Karpas-422 (cell line): ENCODE measurements at regions not wholly inside any gene's neighbourhood (a gene's known extent, or its start where the extent isn't known, plus 50 kb on each side); places are given as distances from the start of the nearest gene placed in this dataset.
"Not testable (repeated sequence)": the region's sequence is repeated elsewhere in the genome, so short reads cannot be mapped to it uniquely, and the experiment has no call there.

Experiments used
- DNase-seq: peaks from one replicate; pipeline ENCODE4 v3.0.0-alpha.2; 2015
- H2AFZ ChIP-seq: fragments of 200-600 bp; sonication (generic); 2 replicates; pipeline ENCODE4 v1.6.1; 2014; ENCODE audit warnings: antibody characterized with exemption, low read length, mixed read lengths
- H3K27ac ChIP-seq: fragments of 200-600 bp; sonication (generic); 2 replicates; pipeline ENCODE4 v1.5.1; 2014; ENCODE audit warnings: mild to moderate bottlenecking, low read length, moderate library complexity
- H3K27me3 ChIP-seq: fragments of 200-600 bp; sonication (generic); 2 replicates; pipeline ENCODE4 v1.6.1; 2014; ENCODE audit warnings: low read length, mixed read lengths
- H3K36me3 ChIP-seq: fragments of 200-600 bp; sonication (generic); 2 replicates; pipeline ENCODE4 v1.6.1; 2014; ENCODE audit warnings: low read length, mixed read lengths; ENCODE audit not compliant: insufficient read depth
- H3K4me1 ChIP-seq: fragments of 200-600 bp; sonication (generic); 2 replicates; pipeline ENCODE4 v1.6.1; 2014; ENCODE audit warnings: mild to moderate bottlenecking, low read length, mixed read lengths
- H3K4me2 ChIP-seq: fragments of 200-600 bp; sonication (generic); 2 replicates; pipeline ENCODE4 v1.6.1; 2014; ENCODE audit warnings: low read length, low read depth, mild to moderate bottlenecking; ENCODE audit not compliant: poor library complexity, severe bottlenecking
- H3K4me3 ChIP-seq: fragments of 200-600 bp; sonication (generic); 2 replicates; pipeline ENCODE4 v1.5.1; 2014; ENCODE audit warnings: mild to moderate bottlenecking, antibody characterized with exemption, low read length, mixed read lengths
- H3K79me2 ChIP-seq: fragments of 200-600 bp; sonication (generic); 2 replicates; pipeline ENCODE4 v1.6.1; 2014; ENCODE audit warnings: mild to moderate bottlenecking, low read length, mixed read lengths
- H3K9ac ChIP-seq: fragments of 200-600 bp; sonication (generic); 2 replicates; pipeline ENCODE4 v1.6.0; 2014; ENCODE audit warnings: low read length
- H3K9me2 ChIP-seq: fragments of 200-600 bp; sonication (generic), shearing (Covaris generic); replicated peaks from 2 replicates; pipeline ENCODE4 v1.6.0; 2014; ENCODE audit warnings: mild to moderate bottlenecking, low read length, moderate library complexity; ENCODE audit not compliant: insufficient read depth
- H3K9me3 ChIP-seq: fragments of 300-700, 200-600 bp; sonication (generic); 2 replicates; pipeline ENCODE4 v1.6.1; 2014; ENCODE audit warnings: low read length, mixed read lengths
- H4K20me1 ChIP-seq: fragments of 200-600 bp; sonication (generic); 2 replicates; pipeline ENCODE4 v1.6.1; 2014; ENCODE audit warnings: mild to moderate bottlenecking, antibody characterized with exemption, low read length, low read depth; ENCODE audit not compliant: insufficient read depth

DNA sequence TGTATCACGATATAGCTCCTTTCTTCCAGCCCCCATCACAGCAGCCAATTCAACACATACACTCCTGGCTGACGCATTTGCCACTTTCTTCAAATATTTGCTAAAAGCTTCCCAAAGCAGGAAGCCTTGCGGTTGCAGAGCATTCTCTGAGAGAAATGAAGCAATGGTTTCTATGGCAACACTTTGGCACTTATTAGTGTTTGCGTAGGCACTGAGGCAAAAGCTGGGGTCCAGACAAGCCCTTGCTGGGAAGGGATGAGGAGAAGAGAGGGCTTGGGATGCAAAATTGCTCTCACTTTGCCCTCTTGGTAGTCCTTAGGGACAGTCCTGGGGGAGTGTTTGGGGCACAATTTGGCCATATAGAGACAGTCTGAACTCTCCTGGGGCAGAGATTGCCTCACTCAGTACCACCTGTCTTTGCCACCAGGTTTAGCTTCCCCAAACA, 55.0 kb upstream of the PAK3 start:
- peaks cover 11% of the 10 kb centered on the region for H3K4me1 ChIP-seq
- DNase-seq: peak; percentile 42
- no peak overlapping the region for H3K4me3 ChIP-seq
- no peaks in the 10 kb centered on the region for H4K20me1 ChIP-seq
- no peak overlapping the region for H2AFZ ChIP-seq
- no peaks in the 10 kb centered on the region for H3K36me3 ChIP-seq
- no peaks in the 10 kb centered on the region for H3K9me3 ChIP-seq
- no peak overlapping the region for H3K9ac ChIP-seq
- no peaks in the 10 kb centered on the region for H3K9me2 ChIP-seq
- H3K27me3 ChIP-seq: no peaks in the 10 kb centered on the region
- no peak overlapping the region for H3K27ac ChIP-seq
- H3K79me2 ChIP-seq: no peaks in the 10 kb centered on the region
- H3K4me2 ChIP-seq: no peak overlapping the region

DNA sequence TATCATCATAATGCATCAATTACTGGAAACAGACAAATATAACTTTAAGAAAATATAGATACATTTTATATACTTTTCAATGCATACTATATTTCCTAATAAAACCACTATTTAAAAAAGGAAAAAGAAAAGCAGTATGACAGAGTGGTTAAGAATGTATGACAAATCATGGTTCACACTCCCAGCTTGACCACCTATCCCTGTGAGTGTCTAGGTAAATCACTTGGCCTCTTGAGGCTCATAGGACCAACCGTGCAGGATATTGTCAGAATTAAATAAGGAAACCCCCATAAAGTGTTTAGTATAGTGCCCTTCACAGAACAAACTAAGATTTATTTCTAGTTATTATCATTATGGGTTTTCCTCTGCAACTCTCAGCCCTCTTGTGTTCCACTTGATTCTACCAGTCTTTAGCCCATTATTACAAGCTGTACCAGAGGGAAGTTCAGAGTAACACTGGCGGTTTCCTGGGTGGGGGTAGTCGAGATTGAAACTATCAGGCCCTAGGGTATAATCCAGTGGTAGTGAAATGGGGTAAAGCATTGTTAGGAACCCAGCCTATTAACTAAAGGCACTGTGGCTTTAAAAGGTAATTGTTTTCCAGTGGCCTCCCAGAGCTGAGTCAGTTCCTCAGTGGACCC, 55.5 kb upstream of the PAK3 start:
- H3K4me2 ChIP-seq: no peak overlapping the region

DNA sequence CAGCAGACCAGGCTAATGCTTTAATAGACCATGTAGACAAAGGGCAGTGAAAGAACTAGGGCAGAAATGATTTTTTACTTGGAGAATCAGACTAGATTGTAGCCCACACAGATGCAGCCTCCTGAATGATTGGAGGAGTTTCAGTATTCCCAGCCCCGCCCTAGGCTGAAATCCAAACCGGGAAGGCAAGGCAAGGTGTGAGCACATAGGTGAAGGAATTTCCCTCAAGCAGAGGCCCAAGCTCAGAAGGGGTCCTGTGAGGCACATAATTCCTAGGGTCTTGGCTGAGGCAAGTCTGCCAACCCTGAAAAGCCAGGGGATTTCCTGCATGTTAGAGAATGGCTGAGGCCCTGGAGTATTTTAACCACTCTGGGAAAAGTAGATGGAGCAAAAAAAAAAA, 56.4 kb upstream of the PAK3 start:
- no peaks in the 10 kb centered on the region for H3K79me2 ChIP-seq
- H3K27ac ChIP-seq: no peak overlapping the region
- H3K4me3 ChIP-seq: no peak overlapping the region
- no peaks in the 10 kb centered on the region for H3K9me2 ChIP-seq
- no peaks in the 10 kb centered on the region for H3K36me3 ChIP-seq
- no peak overlapping the region for H3K4me2 ChIP-seq
- no peak overlapping the region for H3K9ac ChIP-seq
- H4K20me1 ChIP-seq: no peaks in the 10 kb centered on the region
- H3K9me3 ChIP-seq: no peaks in the 10 kb centered on the region
- H2AFZ ChIP-seq: no peak overlapping the region
- H3K4me1 ChIP-seq: peaks cover 11% of the 10 kb centered on the region
- DNase-seq: no peak
- no peaks in the 10 kb centered on the region for H3K27me3 ChIP-seq

More for the DNA sequence above, 55.5 kb upstream of the PAK3 start:
- Histone ChIP-seq H3K79me2 (no peaks in the 10 kb centered on the region), H2AFZ (no peak overlapping the region), H3K4me3 (no peak overlapping the region), H3K9me3 (no peaks in the 10 kb centered on the region), H3K9ac (no peak overlapping the region), H3K27ac (no peak overlapping the region), H3K36me3 (no peaks in the 10 kb centered on the region), H3K27me3 (no peaks in the 10 kb centered on the region), H3K9me2 (no peaks in the 10 kb centered on the region), H3K4me1 (peaks cover 11% of the 10 kb centered on the region), H4K20me1 (no peaks in the 10 kb centered on the region)
- no peak for DNase-seq

DNA sequence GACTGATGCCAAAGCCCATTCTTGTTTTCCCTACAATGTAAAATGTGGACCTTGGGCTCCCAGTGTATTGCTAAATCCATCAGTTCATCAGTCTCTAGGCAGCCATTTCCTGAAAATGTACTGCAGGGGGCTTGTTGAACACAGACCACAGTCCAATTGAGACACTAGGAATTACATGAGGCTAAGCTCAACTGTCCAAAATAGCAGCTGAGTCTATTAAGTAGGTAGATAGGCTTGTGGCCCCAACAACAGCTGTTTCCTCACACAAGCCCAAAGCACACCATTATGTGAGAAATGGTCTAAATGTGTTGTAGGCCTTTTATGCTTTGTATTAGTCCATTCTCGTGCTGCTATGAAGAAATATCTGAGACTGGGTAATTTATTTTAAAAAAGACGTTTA, 60.0 kb upstream of the PAK3 start:
- H3K27me3 ChIP-seq: no peaks in the 10 kb centered on the region

DNA sequence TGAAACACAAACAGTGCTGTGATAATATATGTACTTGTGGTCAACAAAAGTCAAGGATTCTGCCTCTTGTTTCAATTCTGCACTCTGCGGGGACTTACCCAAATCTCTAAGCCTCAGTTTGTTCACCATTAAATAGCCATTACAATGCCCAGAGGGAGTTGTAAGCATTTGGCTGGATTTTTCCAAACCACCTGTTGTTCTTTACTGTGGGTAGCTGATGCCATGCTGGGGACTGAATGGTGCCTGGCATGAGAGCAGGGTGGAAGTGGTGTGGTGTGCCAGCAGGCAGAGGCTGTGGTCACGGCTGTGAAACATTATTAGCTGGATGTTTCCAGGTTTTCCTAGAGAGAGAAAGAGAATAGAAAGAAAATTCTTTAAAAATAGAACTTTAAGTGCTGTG, 60.7 kb upstream of the PAK3 start:
- no peak for DNase-seq
- H2AFZ ChIP-seq: no peak overlapping the region
- H3K79me2 ChIP-seq: no peaks in the 10 kb centered on the region
- H3K4me2 ChIP-seq: no peak overlapping the region
- peaks cover 3% of the 10 kb centered on the region; the same call in 1 of the 2 replicates for H3K9me2 ChIP-seq
- H3K4me1 ChIP-seq: no peaks in the 10 kb centered on the region
- H4K20me1 ChIP-seq: no peaks in the 10 kb centered on the region
- no peak overlapping the region for H3K27ac ChIP-seq
- H3K9me3 ChIP-seq: no peaks in the 10 kb centered on the region
- H3K36me3 ChIP-seq: no peaks in the 10 kb centered on the region
- H3K9ac ChIP-seq: no peak overlapping the region
- H3K27me3 ChIP-seq: no peaks in the 10 kb centered on the region
- H3K4me3 ChIP-seq: no peak overlapping the region

More for the DNA sequence above, 60.0 kb upstream of the PAK3 start:
- Histone ChIP-seq H3K27ac (no peak overlapping the region), H3K4me3 (no peak overlapping the region), H3K9me2 (peaks cover under 1% of the 10 kb centered on the region; the same call in 1 of the 2 replicates), H3K36me3 (no peaks in the 10 kb centered on the region), H2AFZ (no peak overlapping the region), H3K79me2 (no peaks in the 10 kb centered on the region), H3K9me3 (no peaks in the 10 kb centered on the region), H4K20me1 (no peaks in the 10 kb centered on the region), H3K4me2 (no peak overlapping the region), H3K9ac (no peak overlapping the region), H3K4me1 (peaks cover 7% of the 10 kb centered on the region)
- DNase-seq: no peak

DNA sequence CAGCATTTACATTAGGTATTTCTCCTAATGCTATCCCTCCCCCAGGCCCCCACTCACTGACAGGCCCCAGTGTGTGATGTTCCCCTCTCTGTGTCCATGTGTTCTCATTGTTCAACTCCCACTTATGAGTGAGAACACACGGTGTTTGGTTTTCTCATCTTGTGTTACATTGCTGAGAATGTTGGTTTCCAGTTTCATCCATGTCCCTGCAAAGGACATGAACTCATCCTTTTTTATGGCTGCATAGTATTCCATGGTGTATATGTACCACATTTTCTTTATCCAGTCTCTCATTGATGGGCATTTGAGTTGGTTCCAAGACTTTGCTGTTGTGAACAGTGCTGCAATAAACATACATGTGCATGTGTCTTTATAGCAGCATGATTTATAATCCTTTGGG, 73.0 kb upstream of the PAK3 start:
- H3K4me2 ChIP-seq, H2AFZ ChIP-seq, H3K4me1 ChIP-seq, H3K9me3 ChIP-seq, H3K9me2 ChIP-seq, H3K36me3 ChIP-seq, H3K27ac ChIP-seq, H3K4me3 ChIP-seq, H4K20me1 ChIP-seq, H3K79me2 ChIP-seq, H3K27me3 ChIP-seq, H3K9ac ChIP-seq, DNase-seq: not testable (repeated sequence)

DNA sequence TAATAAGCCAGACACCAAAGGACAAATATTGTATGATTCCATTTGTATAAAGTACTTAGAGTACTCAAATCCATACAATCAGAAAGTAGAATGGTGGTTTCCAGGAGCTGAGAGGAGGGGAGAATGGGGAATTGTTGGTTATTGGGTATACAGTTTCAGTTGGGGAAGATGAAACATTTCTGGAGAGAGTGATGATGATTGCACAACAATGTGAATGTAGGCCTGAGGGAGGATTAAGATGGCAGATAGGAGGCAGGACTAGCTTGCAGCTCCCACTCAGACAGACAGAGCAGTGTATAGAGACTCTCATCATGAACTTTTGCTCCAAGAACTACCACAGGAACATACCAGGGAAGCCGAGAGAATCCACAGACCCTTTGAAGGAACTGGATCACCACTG, 75.7 kb upstream of the PAK3 start:
- Histone ChIP-seq H3K79me2 (no peaks in the 10 kb centered on the region), H3K4me2 (no peak overlapping the region), H3K36me3 (no peaks in the 10 kb centered on the region), H3K4me1 (no peaks in the 10 kb centered on the region), H3K4me3 (no peak overlapping the region), H3K9me2 (no peaks in the 10 kb centered on the region), H2AFZ (no peak overlapping the region), H3K9ac (no peak overlapping the region), H3K9me3 (no peaks in the 10 kb centered on the region), H3K27ac (no peak overlapping the region), H3K27me3 (no peaks in the 10 kb centered on the region), H4K20me1 (no peaks in the 10 kb centered on the region)
- DNase-seq: no peak

DNA sequence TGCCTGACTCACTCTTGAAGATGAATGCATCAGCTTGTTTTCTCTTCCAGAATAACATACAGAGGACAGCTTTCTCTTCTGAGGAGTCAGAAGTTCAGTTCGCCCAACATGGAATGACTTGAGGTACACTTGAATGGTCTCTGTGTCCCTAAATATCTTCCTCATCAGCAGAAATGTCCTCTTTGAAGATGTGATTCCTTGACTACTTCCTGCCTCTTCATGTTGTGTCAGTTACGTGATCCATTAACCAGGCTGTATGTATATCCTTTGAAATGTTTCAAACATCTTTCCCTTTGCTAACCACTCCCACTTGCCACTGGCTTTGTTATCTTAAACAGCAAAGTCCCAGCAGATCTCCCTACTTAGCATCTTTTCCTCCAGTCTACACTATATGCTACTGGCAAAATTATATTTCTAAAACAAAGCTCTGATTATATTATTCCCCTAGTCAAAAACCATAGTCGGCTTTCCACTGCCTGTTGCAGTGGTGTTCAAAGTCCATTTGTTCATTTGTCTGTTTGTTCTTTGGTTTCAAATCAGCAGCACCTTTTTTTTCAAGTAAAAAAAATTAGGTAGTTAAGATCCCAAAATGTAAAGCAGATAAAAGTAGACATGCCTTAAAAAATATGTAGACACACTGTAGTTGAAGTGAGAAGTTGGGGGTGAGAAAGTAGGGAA, 82.1 kb upstream of the PAK3 start:
- no peaks in the 10 kb centered on the region for H3K36me3 ChIP-seq

More for the DNA sequence above, 82.1 kb upstream of the PAK3 start:
- H3K4me3 ChIP-seq: no peak overlapping the region
- no peak overlapping the region for H3K9ac ChIP-seq
- H3K4me2 ChIP-seq: no peak overlapping the region
- H2AFZ ChIP-seq: no peak overlapping the region
- H3K79me2 ChIP-seq: no peaks in the 10 kb centered on the region
- H3K4me1 ChIP-seq: no peaks in the 10 kb centered on the region
- H3K27me3 ChIP-seq: no peaks in the 10 kb centered on the region
- H4K20me1 ChIP-seq: no peaks in the 10 kb centered on the region
- no peak for DNase-seq
- H3K27ac ChIP-seq: no peak overlapping the region
- no peaks in the 10 kb centered on the region for H3K9me2 ChIP-seq
- H3K9me3 ChIP-seq: no peaks in the 10 kb centered on the region
